ENCODE measurements at regions not wholly inside any gene's neighbourhood (a gene's known extent, or its start where the extent isn't known, plus 50 kb on each side); places are given as distances from the start of the nearest gene placed in this dataset.

DNA sequence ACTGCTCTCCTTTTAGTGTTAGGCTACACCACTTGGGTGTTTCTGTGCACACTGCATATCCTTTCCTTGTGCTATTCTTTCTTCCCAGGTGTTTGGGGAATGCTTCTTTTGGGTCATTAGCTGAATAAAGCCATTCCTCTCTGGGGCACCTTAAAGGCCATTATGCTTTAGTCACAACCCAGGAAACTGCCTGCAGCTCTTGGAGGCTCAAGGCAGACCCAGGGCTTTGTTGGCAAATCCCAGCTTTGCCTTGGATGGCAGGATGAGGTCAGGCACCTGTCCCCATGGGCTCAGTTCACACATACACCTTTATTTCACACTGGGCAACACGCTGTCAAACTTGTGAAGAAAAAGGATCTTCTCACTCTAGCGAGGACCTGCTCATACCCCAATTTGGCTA lies 460.6 kb downstream of the CCSER2 start:
- H3K4me3 ChIP-seq (ENCODE audit: low read depth, poor library complexity, severe bottlenecking): no peak overlapping the region
- TF ChIP-seq POLR2A (IDR thresholded peaks at IDR 0.05): no peak
- TF ChIP-seq, protein P1, sequence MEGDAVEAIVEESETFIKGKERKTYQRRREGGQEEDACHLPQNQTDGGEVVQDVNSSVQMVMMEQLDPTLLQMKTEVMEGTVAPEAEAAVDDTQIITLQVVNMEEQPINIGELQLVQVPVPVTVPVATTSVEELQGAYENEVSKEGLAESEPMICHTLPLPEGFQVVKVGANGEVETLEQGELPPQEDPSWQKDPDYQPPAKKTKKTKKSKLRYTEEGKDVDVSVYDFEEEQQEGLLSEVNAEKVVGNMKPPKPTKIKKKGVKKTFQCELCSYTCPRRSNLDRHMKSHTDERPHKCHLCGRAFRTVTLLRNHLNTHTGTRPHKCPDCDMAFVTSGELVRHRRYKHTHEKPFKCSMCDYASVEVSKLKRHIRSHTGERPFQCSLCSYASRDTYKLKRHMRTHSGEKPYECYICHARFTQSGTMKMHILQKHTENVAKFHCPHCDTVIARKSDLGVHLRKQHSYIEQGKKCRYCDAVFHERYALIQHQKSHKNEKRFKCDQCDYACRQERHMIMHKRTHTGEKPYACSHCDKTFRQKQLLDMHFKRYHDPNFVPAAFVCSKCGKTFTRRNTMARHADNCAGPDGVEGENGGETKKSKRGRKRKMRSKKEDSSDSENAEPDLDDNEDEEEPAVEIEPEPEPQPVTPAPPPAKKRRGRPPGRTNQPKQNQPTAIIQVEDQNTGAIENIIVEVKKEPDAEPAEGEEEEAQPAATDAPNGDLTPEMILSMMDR (IDR thresholded peaks at IDR 0.05): no peak
- intact Hi-C loops (cut with DNase I; ENCODE audit: low total_unique reads): no loop called here
- no peak for DNase-seq (ENCODE audit: low spot score in 2 of 2)
- 70 to 72% methylated on average over 2 of the region's 2 CpGs for WGBS, 2 donors

DNA sequence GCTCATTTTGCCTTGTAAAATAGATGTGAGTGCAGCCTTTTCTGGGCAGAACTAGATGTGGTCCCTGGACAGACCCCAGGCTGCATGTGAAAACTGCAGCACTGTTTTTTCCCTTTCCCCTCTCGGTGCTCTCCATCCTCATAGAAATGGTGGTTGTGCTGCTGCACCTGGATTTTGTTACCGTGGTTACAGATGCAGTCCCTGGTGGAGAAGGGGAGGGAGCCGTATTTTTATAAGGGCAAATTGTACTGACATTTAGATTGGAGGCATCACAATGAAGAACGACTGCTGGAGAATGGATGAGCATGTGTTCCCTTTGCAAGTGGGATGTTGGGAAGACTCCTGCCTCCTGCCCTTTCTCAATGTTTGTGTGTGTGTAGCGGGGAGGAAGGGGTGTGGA lies 469.9 kb downstream of the CCSER2 start:
- intact Hi-C loops (cut with DNase I; ENCODE audit: low total_unique reads): no loop called here

DNA sequence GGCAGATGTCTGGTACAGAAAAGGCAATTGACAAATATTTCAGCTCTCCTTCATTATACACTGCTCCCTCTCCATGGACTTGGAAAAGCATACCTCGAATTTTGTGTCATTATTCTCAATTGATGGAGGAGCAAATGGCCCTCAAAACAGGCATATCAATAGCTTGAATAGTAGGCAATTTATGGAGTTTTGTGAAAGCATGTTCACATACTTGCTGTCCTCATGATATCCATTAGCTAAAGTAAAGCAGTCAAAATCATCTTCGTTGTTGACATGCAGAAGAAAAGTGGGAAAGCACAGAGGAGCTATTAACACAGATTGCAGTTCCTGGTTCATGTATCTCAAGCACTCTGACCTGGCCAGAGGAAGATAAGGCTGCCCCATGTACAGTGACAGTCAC lies 472.8 kb downstream of the CCSER2 start:
- intact Hi-C loops (cut with DNase I; ENCODE audit: low total_unique reads): no loop called here
- no peak for DNase-seq (ENCODE audit: low spot score in 2 of 2)
- no peak overlapping the region for H3K4me3 ChIP-seq (ENCODE audit: low read depth, poor library complexity, severe bottlenecking)
- no peak for TF ChIP-seq POLR2A (IDR thresholded peaks at IDR 0.05)
- TF ChIP-seq, protein P1 (IDR thresholded peaks at IDR 0.05): no peak
- WGBS, 2 donors: 34 to 35% methylated on average over 2 of the region's 2 CpGs

More for the DNA sequence above, 469.9 kb downstream of the CCSER2 start:
- no peak for DNase-seq (ENCODE audit: low spot score in 2 of 2)
- no peak overlapping the region for H3K4me3 ChIP-seq (ENCODE audit: low read depth, poor library complexity, severe bottlenecking)
- 67 to 72% methylated on average over 5 of the region's 5 CpGs for WGBS, 2 donors
- no peak for TF ChIP-seq POLR2A (IDR thresholded peaks at IDR 0.05)

DNA sequence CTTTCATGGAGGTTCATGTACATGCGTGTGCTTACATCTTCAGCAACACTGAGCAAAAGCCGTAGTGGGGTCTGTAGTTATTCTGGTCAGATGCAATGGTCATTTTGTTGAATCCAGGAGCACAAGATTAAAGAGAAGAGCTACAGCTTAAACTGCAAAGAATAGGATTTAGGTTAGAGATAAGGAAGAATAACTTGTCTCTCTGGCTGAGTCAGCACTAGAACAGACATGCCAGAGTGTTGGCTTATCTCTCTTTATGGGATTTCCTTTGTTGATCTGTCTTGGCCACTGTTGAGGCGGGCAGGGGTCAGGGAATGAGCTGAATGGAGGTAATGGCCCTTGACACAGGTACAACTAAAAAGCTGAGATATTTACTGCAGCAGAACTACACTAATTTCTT lies 473.5 kb downstream of the CCSER2 start:
- WGBS, 2 donors: 56 to 57% methylated on average over 3 of the region's 3 CpGs
- DNase-seq (ENCODE audit: low spot score in 2 of 2): no peak
- no peak for TF ChIP-seq POLR2A (IDR thresholded peaks at IDR 0.05)
- TF ChIP-seq, protein P1 (IDR thresholded peaks at IDR 0.05): no peak
- no peak overlapping the region for H3K4me3 ChIP-seq (ENCODE audit: low read depth, poor library complexity, severe bottlenecking)
- intact Hi-C loops (cut with DNase I; ENCODE audit: low total_unique reads): no loop called here

DNA sequence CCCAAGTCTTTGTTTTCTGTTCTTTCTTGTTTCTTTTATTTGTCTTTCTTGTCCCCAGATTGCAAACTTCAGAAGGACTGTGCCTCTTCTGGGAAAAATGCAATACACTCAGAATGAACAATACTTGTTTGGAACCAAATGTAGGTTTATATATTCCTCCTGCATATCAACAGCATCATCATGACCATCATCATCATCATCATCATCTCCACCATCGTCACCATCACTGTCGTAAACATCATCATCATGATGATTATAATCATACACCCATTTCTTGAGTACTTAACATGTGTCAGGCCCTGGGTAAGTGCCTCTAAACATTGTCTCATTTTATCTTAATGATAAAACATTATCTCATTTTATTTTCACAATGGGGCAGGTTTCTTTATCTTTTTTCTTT lies 476.8 kb downstream of the CCSER2 start:
- intact Hi-C loops (cut with DNase I; ENCODE audit: low total_unique reads): no loop called here
- no peak overlapping the region for H3K4me3 ChIP-seq (ENCODE audit: low read depth, poor library complexity, severe bottlenecking)
- TF ChIP-seq, protein P1 (IDR thresholded peaks at IDR 0.05): no peak
- TF ChIP-seq POLR2A (IDR thresholded peaks at IDR 0.05): no peak
- DNase-seq (ENCODE audit: low spot score in 2 of 2): no peak
- 39 to 41% methylated on average over 2 of the region's 2 CpGs for WGBS, 2 donors

DNA sequence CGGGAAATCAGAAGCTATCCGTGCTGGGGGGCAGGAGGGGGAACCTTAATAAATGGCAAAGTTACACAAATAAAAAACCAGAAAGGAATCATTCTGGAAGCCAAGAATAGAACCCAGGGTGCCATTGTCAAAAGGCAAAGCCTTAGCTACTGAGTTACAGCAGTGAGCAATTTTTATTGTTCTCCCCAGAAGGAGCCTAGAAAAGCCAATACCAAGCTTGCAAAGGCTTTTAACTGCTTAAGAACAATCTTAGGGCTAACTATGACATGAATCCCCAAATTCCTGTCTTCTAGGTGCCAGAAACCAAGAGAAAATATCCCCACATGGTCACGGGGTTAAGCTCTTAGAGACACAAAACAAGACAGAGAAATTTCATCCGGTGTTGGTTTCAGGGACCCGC lies 482.7 kb downstream of the CCSER2 start:
- intact Hi-C loops (cut with DNase I; ENCODE audit: low total_unique reads): no loop called here
- TF ChIP-seq, protein P1 (IDR thresholded peaks at IDR 0.05): no peak
- TF ChIP-seq POLR2A (IDR thresholded peaks at IDR 0.05): no peak
- H3K4me3 ChIP-seq (ENCODE audit: low read depth, poor library complexity, severe bottlenecking): no peak overlapping the region
- DNase-seq (ENCODE audit: low spot score in 2 of 2): no peak
- WGBS, 2 donors: 40 to 42% methylated on average over 5 of the region's 5 CpGs

Data from lower leg skin (tissue), 4 donors.